Sigmoid colon (tissue), 4 donors: ENCODE measurements at regions not wholly inside any gene's neighbourhood (a gene's known extent, or its start where the extent isn't known, plus 50 kb on each side); places are given as distances from the start of the nearest gene placed in this dataset.
"Not testable (repeated sequence)": the region's sequence is repeated elsewhere in the genome, so short reads cannot be mapped to it uniquely, and the experiment has no call there.

Experiments
- EP300 ChIP-seq, 4 donors: sonication (generic); formaldehyde crosslinking; IDR thresholded peaks; one replicate each; pipeline ENCODE4 v1.6.1; 2017; ENCODE audit warnings: antibody characterized with exemption in 4 of 4
- POLR2A ChIP-seq, 2 donors: fragments of 450-650 bp; IDR thresholded peaks; one replicate each; pipeline ENCODE4 v1.6.1; 2016; ENCODE audit warnings: antibody characterized with exemption in 2 of 2, mild to moderate bottlenecking in 2 of 2, moderate library complexity in 2 of 2
- POLR2AphosphoS5 ChIP-seq, 4 donors: sonication (generic); formaldehyde crosslinking; IDR thresholded peaks; one replicate each; pipeline ENCODE4 v1.6.1; 2017; ENCODE audit warnings: antibody characterized with exemption in 4 of 4
- TF ChIP-seq, protein P1 (sequence below), 4 experiments: fragments of 450-650 bp in 3 of 4; fragments of 200-600 bp in 1 of 4; IDR thresholded peaks; one replicate each; pipeline ENCODE4 v1.5.1; 2016 to 2019; ENCODE audit warnings: antibody characterized with exemption in 4 of 4, mild to moderate bottlenecking in 3 of 4, moderate library complexity in 2 of 4

DNA sequence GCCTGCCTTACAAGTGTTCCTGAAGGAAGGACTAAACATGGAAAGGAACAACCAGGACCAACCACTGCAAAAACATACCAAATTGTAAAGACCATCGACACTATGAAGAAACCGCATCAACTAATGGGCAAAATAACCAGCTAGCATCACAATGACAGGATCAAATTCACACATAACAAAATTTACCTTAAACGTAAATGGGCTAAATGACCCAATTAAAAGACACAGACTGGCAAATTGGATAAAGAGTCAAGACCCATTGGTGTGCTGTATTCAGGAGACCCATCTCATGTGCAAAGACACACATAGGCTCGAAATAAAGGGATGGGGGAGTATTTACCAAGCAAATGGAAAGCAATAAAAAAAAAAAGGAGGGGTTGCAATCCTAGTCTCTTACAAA is 192.1 kb downstream of the MREG start:
- TF ChIP-seq, protein P1, sequence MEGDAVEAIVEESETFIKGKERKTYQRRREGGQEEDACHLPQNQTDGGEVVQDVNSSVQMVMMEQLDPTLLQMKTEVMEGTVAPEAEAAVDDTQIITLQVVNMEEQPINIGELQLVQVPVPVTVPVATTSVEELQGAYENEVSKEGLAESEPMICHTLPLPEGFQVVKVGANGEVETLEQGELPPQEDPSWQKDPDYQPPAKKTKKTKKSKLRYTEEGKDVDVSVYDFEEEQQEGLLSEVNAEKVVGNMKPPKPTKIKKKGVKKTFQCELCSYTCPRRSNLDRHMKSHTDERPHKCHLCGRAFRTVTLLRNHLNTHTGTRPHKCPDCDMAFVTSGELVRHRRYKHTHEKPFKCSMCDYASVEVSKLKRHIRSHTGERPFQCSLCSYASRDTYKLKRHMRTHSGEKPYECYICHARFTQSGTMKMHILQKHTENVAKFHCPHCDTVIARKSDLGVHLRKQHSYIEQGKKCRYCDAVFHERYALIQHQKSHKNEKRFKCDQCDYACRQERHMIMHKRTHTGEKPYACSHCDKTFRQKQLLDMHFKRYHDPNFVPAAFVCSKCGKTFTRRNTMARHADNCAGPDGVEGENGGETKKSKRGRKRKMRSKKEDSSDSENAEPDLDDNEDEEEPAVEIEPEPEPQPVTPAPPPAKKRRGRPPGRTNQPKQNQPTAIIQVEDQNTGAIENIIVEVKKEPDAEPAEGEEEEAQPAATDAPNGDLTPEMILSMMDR (IDR thresholded peaks at IDR 0.05) = not testable (repeated sequence)
- not testable (repeated sequence) for TF ChIP-seq POLR2AphosphoS5, POLR2A, EP300 (IDR thresholded peaks at IDR 0.05)
